HG02798 (cell line): ENCODE measurements at regions not wholly inside any gene's neighbourhood (a gene's known extent, or its start where the extent isn't known, plus 50 kb on each side); places are given as distances from the start of the nearest gene placed in this dataset.
"Not testable (repeated sequence)": the region's sequence is repeated elsewhere in the genome, so short reads cannot be mapped to it uniquely, and the experiment has no call there.

ENCODE experiments used
- ATAC-seq: cut with Tn5 transposase; IDR thresholded peaks from one replicate; pipeline ENCODE4 v1.9.1; 2021; ENCODE audit warnings: mild to moderate bottlenecking; ENCODE audit not compliant: unreplicated experiment, poor library complexity

DNA sequence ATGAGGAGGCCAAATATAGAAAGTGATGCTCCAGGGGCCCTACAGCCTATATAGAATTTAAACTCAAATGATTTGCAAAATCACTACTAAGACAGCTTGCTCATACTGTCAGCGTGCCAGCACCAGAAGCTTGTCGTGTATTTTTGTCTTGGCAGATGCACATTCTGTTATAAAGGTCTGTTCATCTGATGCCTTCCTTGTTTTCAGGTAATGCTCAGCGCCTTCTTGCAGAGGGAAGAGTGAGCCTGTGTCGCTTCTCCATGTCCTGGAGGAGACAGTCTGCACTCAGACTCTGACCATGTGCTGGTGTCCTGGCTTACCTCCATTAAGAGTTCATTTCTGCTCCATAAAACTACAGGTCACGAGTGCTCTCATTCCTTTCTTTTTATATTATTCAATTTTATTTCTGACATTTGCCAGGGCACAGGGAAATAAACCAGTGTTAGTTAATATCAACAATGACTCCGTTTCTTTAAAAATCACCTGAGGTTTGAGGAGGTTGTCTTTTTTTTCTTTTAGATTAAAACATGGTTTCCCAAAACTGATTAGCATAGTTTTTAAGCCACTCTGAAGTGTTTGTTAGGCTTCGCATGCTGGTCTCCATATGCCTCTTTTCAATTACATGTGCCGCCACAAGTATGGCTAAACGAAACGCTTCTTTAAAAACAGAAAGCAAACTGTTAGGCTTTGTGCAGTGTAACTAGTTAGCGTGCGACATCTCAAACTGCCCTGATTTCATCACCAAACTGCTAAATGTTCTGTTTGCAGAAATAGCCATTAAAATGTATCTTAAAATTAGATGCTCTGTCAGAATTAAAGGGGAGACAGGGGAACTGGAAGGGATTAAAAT is 215.2 kb upstream of the GK2 start:
- no peak for ATAC-seq

DNA sequence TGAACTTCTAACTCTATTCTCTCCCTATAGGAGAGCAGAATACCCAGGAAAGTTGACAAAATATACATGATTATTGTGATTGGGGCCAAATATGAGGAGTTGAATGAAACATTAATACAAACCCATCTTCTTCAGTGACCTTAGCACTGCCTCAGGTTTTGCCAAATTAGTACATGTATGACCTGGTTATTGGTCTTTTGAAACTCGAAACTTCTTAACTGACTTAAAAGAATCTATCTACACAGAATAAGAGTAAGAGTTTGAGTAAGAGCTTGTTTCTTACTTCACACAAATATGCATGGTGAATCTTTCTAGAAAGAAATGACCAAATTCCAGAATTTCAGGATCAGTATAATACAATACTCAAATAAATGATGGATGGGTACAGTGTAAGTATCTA is 213.0 kb upstream of the GK2 start:
- no peak for ATAC-seq

DNA sequence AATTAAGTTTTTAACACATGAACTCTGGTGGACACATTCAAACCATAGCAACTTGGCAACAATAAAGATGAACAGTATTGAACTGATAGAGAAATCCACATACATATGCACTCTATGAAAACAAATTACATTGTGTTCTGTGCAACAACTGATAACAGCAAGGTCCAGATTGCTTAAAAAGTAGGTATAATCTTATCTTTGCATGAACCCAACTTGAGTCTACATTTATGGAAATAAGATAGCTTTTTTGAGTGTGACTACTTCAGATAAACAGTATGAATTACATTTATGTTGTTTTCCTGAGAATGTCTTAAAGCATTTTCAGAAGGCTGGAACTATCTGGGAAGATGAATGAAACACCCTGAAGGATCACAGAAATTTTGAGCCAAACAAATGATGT is 212.6 kb upstream of the GK2 start:
- ATAC-seq, result no peak

DNA sequence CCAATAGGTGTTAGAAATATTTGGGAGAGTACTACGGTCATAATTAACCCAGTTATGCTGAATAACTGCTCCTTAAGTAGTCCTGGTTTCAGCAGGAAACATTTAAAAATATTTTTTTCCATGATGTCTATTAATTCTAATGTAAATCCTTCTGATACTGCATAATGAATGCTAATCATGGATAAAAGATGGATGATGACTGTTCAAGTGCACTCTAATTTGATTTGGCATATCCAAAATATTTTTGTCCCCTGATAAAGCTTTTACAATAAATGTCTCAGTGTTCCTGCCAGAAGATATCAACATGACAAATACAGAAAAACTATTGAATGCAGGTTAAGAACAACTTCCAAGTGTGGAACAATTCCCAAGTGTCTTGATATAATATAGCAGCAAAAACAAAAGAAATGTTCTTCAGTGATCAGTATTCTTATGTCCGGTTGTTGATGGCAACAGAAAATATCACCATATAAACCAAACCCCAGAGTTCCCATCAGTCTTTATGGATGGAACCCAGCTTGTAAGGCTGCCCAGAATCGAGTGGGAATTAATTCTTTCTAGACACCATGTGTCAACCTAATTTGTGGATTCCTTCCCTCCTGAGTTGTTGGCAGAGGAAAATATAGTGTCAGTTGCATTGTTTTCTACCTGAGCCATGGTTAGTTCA is 205.4 kb upstream of the GK2 start:
- ATAC-seq, result no peak

DNA sequence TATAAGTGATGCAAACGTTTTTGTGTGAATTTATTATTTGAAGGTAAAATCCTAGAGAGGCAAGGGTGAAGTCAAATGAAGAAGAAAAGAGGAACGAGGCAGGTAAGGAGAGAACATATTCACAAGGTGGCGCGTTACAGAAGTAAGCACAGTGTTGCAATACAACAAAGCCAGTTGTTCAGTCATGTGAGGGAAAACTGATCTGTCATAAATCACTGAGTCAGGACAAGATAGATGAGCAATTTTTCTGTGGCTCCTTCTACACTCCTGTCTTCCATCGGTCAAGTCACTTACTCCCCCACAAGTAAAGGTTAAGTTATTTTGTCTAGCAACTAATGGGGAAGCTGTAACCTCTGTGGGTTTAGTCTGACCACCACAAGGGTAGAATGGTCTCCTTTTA is 203.0 kb upstream of the GK2 start:
- no peak for ATAC-seq

DNA sequence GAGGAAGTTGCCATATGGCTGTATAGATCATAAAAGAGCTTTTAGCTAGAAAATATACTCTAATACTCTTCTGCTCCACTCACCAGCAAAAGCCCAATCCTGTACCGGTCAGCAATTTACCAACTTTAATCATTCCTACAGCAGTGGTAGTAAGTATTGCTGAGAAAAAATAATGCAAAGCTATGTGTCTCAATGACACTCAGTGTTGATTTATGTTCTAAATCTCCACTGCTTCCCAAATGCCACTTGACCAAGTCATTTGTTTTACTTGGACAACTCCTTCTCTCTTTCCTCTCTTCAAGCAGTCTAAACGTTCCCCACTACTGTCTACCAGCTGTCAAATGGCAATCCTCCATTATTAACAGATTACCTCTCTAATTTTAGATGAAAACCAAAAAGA is 201.8 kb upstream of the GK2 start:
- no peak for ATAC-seq

DNA sequence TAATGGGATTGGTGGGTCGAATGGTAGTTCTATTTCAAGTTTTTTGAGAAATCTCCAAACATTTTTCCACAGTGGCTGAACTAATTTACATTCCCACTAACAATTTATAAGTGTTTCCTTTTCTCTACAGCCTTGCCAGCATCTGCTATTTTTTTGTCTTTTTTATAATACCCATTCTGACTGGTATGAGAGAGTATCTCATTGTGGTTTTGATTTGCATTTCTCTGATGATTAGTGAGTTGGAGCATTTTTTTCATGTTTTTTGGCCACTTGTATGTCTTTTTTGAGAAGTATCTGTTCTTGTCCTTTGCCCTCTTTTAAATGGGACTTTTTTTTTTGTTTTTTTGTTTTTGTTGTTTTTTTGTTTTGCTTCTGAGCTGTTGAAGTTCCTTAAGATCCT is 200.0 kb upstream of the GK2 start:
- ATAC-seq, result no peak

DNA sequence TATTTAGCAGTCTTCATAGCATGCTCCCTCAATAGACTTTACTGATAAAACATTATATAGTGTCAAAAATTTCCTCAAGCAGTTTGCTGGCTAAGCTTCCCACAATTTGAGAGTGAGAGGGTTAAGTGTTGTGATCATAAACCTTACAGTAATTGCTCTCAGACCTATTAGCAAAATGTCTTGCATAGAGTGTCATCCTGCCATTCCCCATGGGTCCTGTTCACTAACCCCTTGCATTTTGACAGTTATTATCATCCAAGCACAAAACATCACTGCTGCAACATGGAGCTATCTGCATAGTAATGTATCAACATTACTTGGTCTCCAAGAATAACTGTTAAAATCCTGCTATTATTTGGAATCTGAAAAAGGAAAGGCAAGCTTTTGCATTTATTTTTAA is 196.1 kb upstream of the GK2 start:
- ATAC-seq, result no peak

DNA sequence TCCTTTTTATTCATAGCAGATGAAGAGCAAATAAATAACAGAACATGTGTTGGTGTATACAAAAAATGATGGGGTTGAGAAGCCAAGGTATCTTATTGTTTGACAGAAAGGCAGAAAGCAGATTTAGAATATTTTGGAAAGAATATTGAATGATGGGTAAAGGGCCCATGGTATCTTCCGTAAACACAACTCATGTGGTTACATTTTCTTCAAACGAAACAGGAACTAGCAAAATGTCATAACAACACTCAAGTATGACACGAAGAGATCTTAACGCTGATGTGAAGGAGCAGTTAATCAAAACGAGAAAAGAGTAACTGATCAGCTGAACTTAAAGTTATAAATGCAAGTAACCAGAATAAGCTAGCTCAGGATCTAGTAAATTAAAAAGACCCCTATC is 195.7 kb upstream of the GK2 start:
- peak; percentile 45 for ATAC-seq

DNA sequence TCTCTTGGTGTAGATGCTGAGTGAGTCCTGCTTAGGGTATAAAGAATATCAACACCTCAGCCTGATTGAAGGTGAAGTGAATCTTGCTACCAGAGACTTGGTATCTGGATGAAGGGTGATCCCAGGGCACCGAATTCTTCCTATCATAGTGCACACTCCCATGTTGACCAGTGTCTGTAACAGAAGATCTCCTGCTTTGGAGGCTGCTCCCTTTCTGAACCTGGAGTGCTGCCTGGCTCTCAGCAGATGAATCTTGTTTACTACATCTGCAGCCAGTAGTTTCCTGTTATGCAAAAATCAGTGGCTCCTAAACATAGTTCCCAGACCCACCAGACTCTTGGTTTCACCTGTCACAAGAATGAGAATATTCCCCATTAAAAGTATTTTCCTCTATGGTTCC is 191.7 kb upstream of the GK2 start:
- no peak for ATAC-seq

DNA sequence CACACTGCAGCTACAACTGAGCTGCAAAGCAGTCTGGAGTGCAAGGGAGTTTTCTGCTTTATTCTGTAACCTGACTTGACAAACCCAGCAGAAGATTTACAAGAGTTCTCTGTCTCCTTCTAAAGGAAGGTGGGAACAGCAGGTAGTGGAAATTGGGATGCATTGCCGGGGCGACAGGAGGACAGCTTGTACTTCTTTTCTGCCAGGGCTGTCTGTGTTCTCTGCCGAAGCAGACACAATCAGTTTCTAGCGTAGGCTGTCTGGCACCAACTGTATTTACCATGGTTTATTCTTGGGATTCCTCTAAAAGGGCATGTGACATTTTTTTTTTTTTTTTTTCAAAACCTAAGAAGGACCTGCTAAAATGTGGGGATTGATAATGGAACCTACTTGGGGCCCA is 190.8 kb upstream of the GK2 start:
- no peak for ATAC-seq

DNA sequence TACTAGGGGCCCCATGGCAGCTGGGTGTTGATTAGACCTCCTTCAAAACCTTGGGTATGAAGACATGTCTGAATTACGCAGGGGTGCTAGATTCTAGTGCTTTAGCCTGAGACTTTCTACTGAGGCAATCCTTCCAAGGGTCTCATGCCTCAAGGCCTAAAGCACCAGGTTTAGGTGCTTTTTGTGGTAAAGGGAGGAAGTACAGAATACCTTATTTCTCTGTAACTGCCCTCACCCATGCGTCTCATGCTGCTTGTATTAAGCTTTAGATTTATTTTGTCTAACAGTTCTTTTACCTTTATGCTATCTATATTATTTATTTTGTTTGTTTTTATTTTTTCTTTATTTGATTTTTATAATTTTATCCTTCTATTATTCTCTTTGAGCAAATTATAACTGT is 190.2 kb upstream of the GK2 start:
- ATAC-seq, result no peak

DNA sequence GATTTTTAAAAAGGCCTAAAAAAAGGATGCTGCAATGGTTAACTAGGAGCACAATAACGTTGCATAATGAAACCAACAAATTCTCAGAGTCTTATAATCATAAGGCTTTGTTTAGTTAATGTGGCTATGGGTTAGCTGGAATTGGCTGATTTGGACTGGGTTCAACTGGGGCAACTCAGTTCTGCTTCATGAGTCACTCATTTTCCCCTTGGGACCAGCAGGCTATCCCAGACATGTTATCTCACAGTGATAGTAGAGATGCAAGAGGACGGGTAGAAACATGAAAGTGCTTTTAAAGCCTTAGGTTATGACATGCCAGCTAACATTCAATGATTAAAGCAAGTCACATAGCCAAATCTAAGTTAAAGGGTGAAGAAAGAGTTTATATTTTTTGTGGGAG is 189.2 kb upstream of the GK2 start:
- no peak for ATAC-seq

DNA sequence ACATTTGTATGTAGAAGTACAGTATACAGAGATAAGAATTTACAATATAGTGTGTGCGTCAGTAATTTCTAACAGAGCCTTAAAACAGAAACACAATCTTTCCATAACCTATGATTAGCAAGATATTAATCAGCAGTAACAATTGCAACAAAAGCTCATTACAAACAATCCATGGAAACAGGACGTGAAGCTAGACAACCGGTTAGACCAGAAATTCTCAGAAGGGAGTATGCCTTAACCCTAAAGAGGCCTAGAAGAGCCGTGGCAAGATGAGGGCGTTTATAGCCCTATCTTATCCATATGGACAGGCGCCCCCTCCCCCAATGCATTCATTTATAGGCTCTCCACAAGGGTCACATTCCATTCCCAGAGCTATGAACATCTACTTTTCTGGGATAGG is 184.2 kb upstream of the GK2 start:
- ATAC-seq, result not testable (repeated sequence)

DNA sequence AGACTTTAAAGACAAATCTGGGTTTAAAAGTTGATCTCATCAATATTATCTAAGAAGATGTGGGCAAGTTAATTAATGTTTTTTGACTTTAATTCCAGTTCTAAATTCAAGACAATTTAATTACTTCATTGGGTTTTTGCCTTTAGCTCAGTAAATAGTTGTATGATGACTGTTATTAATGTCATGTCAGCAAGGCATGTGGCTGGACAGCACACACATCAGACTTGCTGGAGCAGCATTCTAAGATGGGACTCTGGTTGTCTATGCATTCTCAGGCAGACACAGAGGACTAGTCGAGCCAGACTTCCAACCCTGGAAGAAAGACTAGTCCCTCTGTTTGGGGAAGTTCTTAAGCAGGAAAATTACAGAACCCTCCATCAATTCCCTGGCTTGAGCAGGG is 180.7 kb upstream of the GK2 start:
- no peak for ATAC-seq

DNA sequence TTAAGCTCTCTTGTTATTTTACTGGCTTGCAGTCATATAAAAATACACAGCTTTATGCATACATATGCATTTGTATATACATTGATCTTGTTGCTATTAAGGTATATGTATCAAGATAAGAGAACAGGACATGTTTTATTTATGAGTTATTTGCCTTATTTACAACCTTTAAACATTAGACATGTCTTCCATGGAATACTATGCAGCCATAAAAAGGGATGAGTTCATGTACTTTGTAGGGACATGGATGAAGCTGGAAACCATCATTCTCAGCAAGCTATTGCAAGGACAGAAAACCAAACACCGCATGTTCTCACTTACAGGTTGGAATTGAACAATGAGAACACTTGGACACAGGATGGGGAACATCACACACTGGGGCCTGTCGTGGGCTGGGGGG is 179.2 kb upstream of the GK2 start:
- not testable (repeated sequence) for ATAC-seq

DNA sequence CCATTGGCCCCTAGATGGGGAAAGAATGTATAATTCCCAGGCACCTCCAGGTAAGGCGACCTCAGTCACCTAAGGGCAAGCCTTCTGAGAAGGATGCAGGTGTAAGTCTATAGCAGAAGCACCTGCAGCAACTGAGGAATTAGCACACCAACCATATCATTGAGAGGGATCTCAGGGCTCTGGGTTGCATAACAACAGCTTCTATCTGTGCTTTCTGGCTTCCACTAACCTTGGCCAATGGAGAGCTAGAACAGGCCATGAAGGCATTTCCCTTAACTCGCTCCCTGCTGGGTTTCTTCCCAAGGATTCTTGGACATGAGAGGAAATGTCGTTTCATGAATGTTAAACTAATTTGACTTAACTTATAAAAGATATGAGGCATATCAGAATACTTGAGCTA is 177.8 kb upstream of the GK2 start:
- no peak for ATAC-seq

DNA sequence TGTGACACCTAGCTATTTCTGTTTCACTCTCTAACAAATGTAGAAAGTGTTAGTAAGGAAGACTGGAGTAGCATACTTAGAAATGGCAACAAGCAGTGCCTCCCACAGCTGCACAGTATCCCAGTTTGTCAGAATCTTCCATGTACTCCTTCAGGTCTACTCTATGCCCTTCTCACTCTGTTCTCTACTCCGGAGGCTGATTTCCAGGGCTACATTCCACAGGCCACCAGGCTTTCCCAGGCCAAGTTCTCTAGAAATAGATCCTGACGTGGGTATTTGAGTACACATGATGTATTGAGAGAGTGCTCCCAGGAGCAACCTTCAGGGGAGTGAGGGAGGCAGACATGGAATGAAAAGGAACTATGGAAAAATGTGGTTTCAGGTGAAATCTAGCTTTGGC is 177.3 kb upstream of the GK2 start:
- ATAC-seq, result no peak

DNA sequence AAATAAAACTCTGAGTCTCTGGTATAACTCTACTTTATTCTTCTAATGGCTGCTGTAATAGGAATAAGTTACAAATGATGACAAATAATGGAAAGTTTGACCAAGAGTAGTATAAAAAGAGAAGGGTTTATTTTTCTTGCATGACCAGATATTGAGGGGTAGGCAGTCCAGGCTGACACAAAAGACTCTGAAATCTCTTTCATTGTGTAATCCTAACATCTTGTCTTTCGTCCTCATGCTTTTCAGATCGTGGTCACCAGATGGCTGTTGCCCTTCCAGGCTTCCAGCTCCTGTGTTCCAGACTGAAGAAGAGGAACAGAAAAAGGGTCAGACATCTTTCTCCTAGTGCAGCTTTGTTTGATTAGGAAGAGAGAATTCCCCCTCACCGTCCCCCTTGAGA is 176.9 kb upstream of the GK2 start:
- ATAC-seq, result no peak

DNA sequence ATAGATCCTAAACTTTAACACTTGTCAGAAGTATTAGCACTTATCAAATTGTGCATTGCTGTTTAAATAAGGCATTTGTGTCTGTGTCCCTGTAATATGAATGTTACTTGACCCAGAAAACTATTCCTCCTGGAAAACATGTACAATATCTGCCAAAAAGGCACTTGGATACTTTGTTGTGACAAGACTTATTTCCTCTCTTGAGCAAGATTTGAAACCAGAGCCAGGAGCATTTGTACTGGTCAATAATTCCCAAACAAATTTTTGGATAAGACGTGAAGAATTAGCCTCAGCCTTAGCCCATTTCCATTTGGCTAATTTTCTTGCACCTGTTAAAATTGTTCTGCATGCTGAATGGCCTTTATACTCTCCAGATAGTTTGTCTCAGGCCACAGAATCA is 176.3 kb upstream of the GK2 start:
- ATAC-seq, result no peak

DNA sequence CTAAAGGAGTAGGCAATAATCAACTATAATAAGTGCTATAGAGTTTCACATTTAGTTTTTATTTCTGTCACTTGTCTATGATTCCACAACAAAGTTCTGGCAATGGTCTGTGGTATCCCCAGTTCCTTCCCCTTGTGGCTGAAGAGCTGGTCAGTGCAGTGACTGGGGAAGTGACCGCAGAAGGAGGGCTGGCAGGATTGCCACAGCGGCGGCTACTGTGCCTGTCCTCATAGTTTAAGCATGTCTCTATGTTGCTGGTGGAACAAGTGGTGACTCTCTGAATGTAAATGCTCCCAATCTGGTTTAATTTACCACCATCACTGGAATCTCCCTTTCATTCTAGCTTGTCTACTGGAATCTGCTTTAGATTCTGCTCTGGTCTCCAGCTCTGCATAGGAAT is 170.6 kb upstream of the GK2 start:
- ATAC-seq, result no peak

DNA sequence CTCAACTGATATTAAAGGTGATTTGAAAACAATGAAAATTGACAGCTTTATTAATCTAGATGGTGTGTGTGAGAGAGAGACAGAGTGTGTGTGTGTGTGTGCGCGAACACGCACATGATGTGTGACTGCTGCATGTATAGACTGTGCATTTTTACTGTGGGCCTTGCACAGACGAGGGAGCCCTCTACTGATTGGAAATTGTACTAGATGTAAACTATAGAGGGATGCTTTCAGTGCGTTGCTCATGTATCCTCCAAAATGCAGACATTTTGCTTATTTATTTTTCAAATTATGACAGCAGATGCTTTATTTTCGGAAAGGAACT is 168.4 kb upstream of the GK2 start:
- peak; percentile 71 for ATAC-seq
